PC-9 (cell line): ENCODE measurements at regions not wholly inside any gene's neighbourhood (a gene's known extent, or its start where the extent isn't known, plus 50 kb on each side); places are given as distances from the start of the nearest gene placed in this dataset.

Experiments used
- BruUV-seq: library from RNA; stranded (reverse); fragments of 400-500 nt; replicated peaks from 2 replicates; lab custom pipeline; 2021; lab: Mats Ljungman, UMichigan
- CTCF ChIA-PET: fragments of 300-600 bp; sonication (Branson Sonifier 250); formaldehyde crosslinking; loops from one replicate; lab custom pipeline; 2022; ENCODE audit warnings: antibody characterized with exemption; lab: Charles Lee
- POLR2A ChIA-PET: fragments of 300-600 bp; sonication (Branson Sonifier 250); formaldehyde crosslinking; loops from one replicate; lab custom pipeline; 2022; ENCODE audit warnings: antibody characterized with exemption; ENCODE audit not compliant: unreplicated experiment; lab: Charles Lee
- DNase-seq, 2 experiments: peaks; one replicate each; pipeline versions ENCODE4 v3.0.0 to v3.0.0-alpha.2; 2015 to 2022; ENCODE audit warnings: mixed read lengths in 1 of 2
- H2AFZ ChIP-seq: fragments of 200-600 bp; sonication (generic); 2 replicates; pipeline ENCODE4 v1.8.1; 2017; ENCODE audit warnings: antibody characterized with exemption
- H3F3A ChIP-seq: fragments of 200-600 bp; sonication (generic); 2 replicates; pipeline ENCODE4 v1.8.1; 2017; ENCODE audit warnings: antibody characterized with exemption, mild to moderate bottlenecking, low read depth; ENCODE audit not compliant: insufficient read depth
- H3K27ac ChIP-seq: fragments of 200-600 bp; sonication (generic); 2 replicates; pipeline ENCODE4 v1.6.1; 2016; ENCODE audit warnings: mixed run types
- H3K27me3 ChIP-seq: fragments of 200-600 bp; sonication (generic); 2 replicates; pipeline ENCODE4 v1.6.1; 2016; ENCODE audit warnings: low read depth, mixed run types; ENCODE audit not compliant: insufficient read depth
- H3K36me3 ChIP-seq: fragments of 200-600 bp; sonication (generic); 2 replicates; pipeline ENCODE4 v1.6.1; 2016; ENCODE audit warnings: low read depth, mixed run types
- H3K4me1 ChIP-seq: fragments of 200-600 bp; sonication (generic); replicated peaks from 2 replicates; pipeline ENCODE4 v1.6.1; 2016; ENCODE audit warnings: mixed run types; ENCODE audit not compliant: insufficient read depth
- H3K4me2 ChIP-seq: fragments of 200-600 bp; sonication (generic); 2 replicates; pipeline ENCODE4 v1.6.1; 2017; ENCODE audit warnings: mixed run types
- H3K4me3 ChIP-seq: fragments of 200-600 bp; sonication (generic); 2 replicates; pipeline ENCODE4 v1.6.1; 2016; ENCODE audit warnings: mixed run types
- H3K79me2 ChIP-seq: fragments of 200-600 bp; sonication (generic); 2 replicates; pipeline ENCODE4 v1.6.1; 2017; ENCODE audit warnings: low read depth, mixed run types
- H3K9me2 ChIP-seq: fragments of 200-600 bp; sonication (generic); 2 replicates; pipeline ENCODE4 v1.8.1; 2017; ENCODE audit warnings: mild to moderate bottlenecking; ENCODE audit not compliant: insufficient read depth
- H3K9me3 ChIP-seq: fragments of 200-600 bp; sonication (generic); 2 replicates; pipeline ENCODE4 v1.8.1; 2016; ENCODE audit warnings: low read depth; ENCODE audit not compliant: insufficient read depth
- H4K20me1 ChIP-seq: fragments of 200-600 bp; sonication (generic); 2 replicates; pipeline ENCODE4 v1.8.1; 2017; ENCODE audit not compliant: insufficient read depth
- EZH2 ChIP-seq: fragments of 200-600 bp; sonication (generic); IDR thresholded peaks from 2 replicates; pipeline ENCODE4 v1.8.0; 2017; ENCODE audit warnings: antibody characterized with exemption, low read depth
- intact Hi-C: fragments of 100-400 bp; cut with micrococcal nuclease; formaldehyde crosslinking; loops from one replicate; pipeline ENCODE4 v1.10.0; 2022; ENCODE audit not compliant: unreplicated experiment
- TF ChIP-seq, protein P1 (sequence below): fragments of 200-600 bp; sonication (generic); conservative IDR thresholded peaks from 2 replicates; pipeline ENCODE4 v1.6.1; 2017; ENCODE audit warnings: mixed run types, antibody characterized with exemption, mild to moderate bottlenecking, moderate library complexity

DNA sequence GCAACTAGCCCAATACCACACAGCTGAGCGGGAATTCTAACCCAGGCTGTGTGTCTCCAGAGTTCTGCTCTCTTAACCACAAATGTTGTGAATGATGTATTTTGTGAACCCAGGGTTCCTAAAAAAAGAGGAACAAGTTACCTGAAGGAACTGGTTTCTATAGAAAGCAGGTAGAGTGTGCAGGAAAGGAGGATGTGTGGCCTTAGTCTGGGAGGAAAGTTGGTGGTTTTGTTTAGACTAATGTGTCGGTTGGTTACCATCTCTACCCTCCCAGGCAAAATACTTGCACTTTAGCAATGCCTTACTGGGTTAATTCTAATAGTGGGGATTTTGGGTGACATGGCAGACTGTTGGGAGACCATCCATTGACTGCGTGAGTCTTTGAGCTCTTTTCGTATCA lies 143.3 kb downstream of the SCP2D1 start:
- Histone ChIP-seq H3K27ac (no peak overlapping the region), H3K4me1 (no peaks in the 10 kb centered on the region), H4K20me1 (no peaks in the 10 kb centered on the region), H3K79me2 (no peaks in the 10 kb centered on the region), H3K36me3 (no peaks in the 10 kb centered on the region), H3K27me3 (0 out of 2 replicates have a peak, but pooled peaks cover 2% of the 10 kb centered on the region), H3K4me3 (no peak overlapping the region), H3K9me3 (no peaks in the 10 kb centered on the region), H3K4me2 (no peak overlapping the region), H2AFZ (no peak overlapping the region), H3K9me2 (no peaks in the 10 kb centered on the region), H3F3A (no peaks in the 10 kb centered on the region)
- TF ChIP-seq, protein P1, sequence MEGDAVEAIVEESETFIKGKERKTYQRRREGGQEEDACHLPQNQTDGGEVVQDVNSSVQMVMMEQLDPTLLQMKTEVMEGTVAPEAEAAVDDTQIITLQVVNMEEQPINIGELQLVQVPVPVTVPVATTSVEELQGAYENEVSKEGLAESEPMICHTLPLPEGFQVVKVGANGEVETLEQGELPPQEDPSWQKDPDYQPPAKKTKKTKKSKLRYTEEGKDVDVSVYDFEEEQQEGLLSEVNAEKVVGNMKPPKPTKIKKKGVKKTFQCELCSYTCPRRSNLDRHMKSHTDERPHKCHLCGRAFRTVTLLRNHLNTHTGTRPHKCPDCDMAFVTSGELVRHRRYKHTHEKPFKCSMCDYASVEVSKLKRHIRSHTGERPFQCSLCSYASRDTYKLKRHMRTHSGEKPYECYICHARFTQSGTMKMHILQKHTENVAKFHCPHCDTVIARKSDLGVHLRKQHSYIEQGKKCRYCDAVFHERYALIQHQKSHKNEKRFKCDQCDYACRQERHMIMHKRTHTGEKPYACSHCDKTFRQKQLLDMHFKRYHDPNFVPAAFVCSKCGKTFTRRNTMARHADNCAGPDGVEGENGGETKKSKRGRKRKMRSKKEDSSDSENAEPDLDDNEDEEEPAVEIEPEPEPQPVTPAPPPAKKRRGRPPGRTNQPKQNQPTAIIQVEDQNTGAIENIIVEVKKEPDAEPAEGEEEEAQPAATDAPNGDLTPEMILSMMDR: no peak
- no peak for TF ChIP-seq EZH2
- intact Hi-C loops: no loop called here
- no TSS peak for BruUV-seq
- ChIA-PET POLR2A (no interaction called here), CTCF (no interaction called here)
- DNase-seq: no peak

DNA sequence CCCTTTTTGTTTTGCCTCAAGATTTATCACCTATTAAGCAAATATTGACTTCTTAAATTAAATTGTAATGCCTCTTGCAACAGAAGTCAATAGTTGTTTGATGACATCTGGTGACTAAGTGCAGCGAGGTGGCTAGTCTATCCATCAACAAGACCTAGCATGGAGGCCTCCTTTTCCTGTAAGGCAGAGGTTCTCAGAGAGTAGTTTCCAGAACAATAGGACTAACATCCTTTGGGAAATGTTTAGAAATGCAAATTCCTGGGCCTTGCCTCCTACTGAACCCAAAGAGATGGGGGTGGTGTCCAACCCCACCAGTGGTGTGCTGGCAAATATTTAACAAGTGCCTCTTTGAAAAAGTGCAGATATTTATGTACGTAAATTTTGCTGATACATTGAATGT lies 143.7 kb downstream of the SCP2D1 start:
- Histone ChIP-seq H3K4me1 (no peaks in the 10 kb centered on the region), H3K79me2 (no peaks in the 10 kb centered on the region), H3F3A (no peaks in the 10 kb centered on the region), H3K27me3 (0 out of 2 replicates have a peak, but pooled peaks cover 3% of the 10 kb centered on the region), H2AFZ (no peak overlapping the region), H4K20me1 (no peaks in the 10 kb centered on the region), H3K9me2 (no peaks in the 10 kb centered on the region), H3K4me2 (no peak overlapping the region), H3K4me3 (no peak overlapping the region), H3K9me3 (no peaks in the 10 kb centered on the region), H3K36me3 (no peaks in the 10 kb centered on the region), H3K27ac (no peak overlapping the region)
- CTCF ChIA-PET: no interaction called here
- BruUV-seq: no TSS peak
- TF ChIP-seq, protein P1: no peak
- no peak for TF ChIP-seq EZH2
- intact Hi-C loops: no loop called here
- POLR2A ChIA-PET: no interaction called here
- DNase-seq: no peak

DNA sequence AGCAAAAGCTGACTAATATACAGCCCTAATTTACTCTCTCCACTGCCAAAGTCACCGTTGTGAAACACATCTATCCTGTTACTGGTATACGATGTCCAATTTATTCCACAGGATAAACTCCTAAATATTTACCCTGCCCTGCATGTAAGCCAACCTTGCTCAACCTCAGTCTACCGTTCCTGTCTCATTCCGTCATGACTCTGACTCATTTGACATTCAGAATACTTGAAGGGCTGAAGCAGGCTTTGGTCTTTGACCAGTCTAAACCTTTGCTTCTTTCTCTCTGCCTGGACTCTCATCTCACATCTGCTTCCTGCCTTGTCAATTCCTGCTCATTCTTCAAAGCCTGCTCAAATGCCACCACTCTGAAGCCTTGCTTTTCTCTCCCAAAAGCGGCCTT lies 157.5 kb downstream of the SCP2D1 start:
- no peak for TF ChIP-seq EZH2
- TF ChIP-seq, protein P1: no peak
- Histone ChIP-seq H3K27me3 (no peaks in the 10 kb centered on the region), H3K36me3 (no peaks in the 10 kb centered on the region), H3K9me3 (no peaks in the 10 kb centered on the region), H3K27ac (no peak overlapping the region), H3K9me2 (no peaks in the 10 kb centered on the region), H3K4me1 (no peaks in the 10 kb centered on the region), H3K79me2 (no peaks in the 10 kb centered on the region), H4K20me1 (no peaks in the 10 kb centered on the region), H3F3A (no peaks in the 10 kb centered on the region), H2AFZ (no peak overlapping the region), H3K4me2 (no peak overlapping the region), H3K4me3 (no peak overlapping the region)
- ChIA-PET CTCF (no interaction called here), POLR2A (no interaction called here)
- no TSS peak for BruUV-seq
- DNase-seq: no peak
- intact Hi-C loops: no loop called here
